ENCODE measurements at regions not wholly inside any gene's neighbourhood (a gene's known extent, or its start where the extent isn't known, plus 50 kb on each side); places are given as distances from the start of the nearest gene placed in this dataset.
A peak's percentile ranks its signal among the peaks of the same experiment; 100 is the strongest.

GRCh38 chr3:102737353-102737752, 302.5 kb downstream of the ZPLD1 start:
- Histone ChIP-seq H3K4me3 (no peak overlapping the region), H3K9me3 (replicated peaks in 1 of 3) (no peaks in the 10 kb centered on the region), H3K27ac (no peak overlapping the region), H3K27me3 (no peaks in the 10 kb centered on the region), H3K4me1 (replicated peaks in 1 of 2) (no peaks in the 10 kb centered on the region), H3K36me3 (replicated peaks in 1 of 2) (no peaks in the 10 kb centered on the region)
- no peak for DNase-seq
- intact Hi-C loops (cut with DNase I) = no loop called here
- TF ChIP-seq POLR2A (IDR thresholded peaks at IDR 0.05) (no peak), CTCF (IDR thresholded peaks at IDR 0.05) (no peak)
- 61 to 81% (median 67%) methylated on average over 2 to 3 of the region's 3 CpGs for WGBS, 4 donors

GRCh38 chr3:102741105-102741504, 306.3 kb downstream of the ZPLD1 start:
- H3K9me3 ChIP-seq (replicated peaks in 1 of 3) = no peaks in the 10 kb centered on the region
- H3K36me3 ChIP-seq (replicated peaks in 1 of 2) = no peaks in the 10 kb centered on the region
- TF ChIP-seq CTCF (IDR thresholded peaks at IDR 0.05) (no peak), POLR2A (IDR thresholded peaks at IDR 0.05) (no peak)
- H3K27me3 ChIP-seq = no peaks in the 10 kb centered on the region
- intact Hi-C loops (cut with DNase I) = no loop called here
- WGBS, 4 donors = 82 to 85% (median 84%) methylated on average over 6 of the region's 6 CpGs
- H3K4me1 ChIP-seq (replicated peaks in 1 of 2) = no peaks in the 10 kb centered on the region
- no peak overlapping the region for H3K27ac ChIP-seq
- no peak for DNase-seq
- H3K4me3 ChIP-seq = no peak overlapping the region

- Histone ChIP-seq H3K4me1 (replicated peaks in 1 of 2) (no peaks in the 10 kb centered on the region), H3K9me3 (replicated peaks in 1 of 3) (no peaks in the 10 kb centered on the region), H3K4me3 (no peak overlapping the region), H3K27me3 (no peaks in the 10 kb centered on the region), H3K27ac (no peak overlapping the region), H3K36me3 (replicated peaks in 1 of 2) (no peaks in the 10 kb centered on the region)
- no peak for DNase-seq
- TF ChIP-seq POLR2A (IDR thresholded peaks at IDR 0.05) = no peak
- TF ChIP-seq CTCF (IDR thresholded peaks at IDR 0.05) = no peak
- intact Hi-C loops (cut with DNase I) = no loop called here
- 71 to 95% (median 88%) methylated on average over 4 to 6 of the region's 6 CpGs for WGBS, 4 donors
Measured at GRCh38 chr3:102741694-102742093, 306.9 kb downstream of the ZPLD1 start.

GRCh38 chr3:102745881-102746280, 311.1 kb downstream of the ZPLD1 start:
- no peak for DNase-seq
- no peaks in the 10 kb centered on the region for H3K9me3 ChIP-seq (replicated peaks in 1 of 3)
- no peaks in the 10 kb centered on the region for H3K4me1 ChIP-seq (replicated peaks in 1 of 2)
- H3K36me3 ChIP-seq (replicated peaks in 1 of 2) = no peaks in the 10 kb centered on the region
- 50 to 60% (median 58%) methylated on average over 4 of the region's 4 CpGs for WGBS, 4 donors
- no peak for TF ChIP-seq POLR2A (IDR thresholded peaks at IDR 0.05)
- peak in 1 of 6 experiments; percentile 9 for TF ChIP-seq CTCF (IDR thresholded peaks at IDR 0.05)
- intact Hi-C loops (cut with DNase I) = no loop called here
- no peak overlapping the region for H3K4me3 ChIP-seq
- H3K27ac ChIP-seq = no peak overlapping the region
- H3K27me3 ChIP-seq = no peaks in the 10 kb centered on the region
